G401 (cell line): ENCODE measurements at regions not wholly inside any gene's neighbourhood (a gene's known extent, or its start where the extent isn't known, plus 50 kb on each side); places are given as distances from the start of the nearest gene placed in this dataset.
"Not testable (repeated sequence)": the region's sequence is repeated elsewhere in the genome, so short reads cannot be mapped to it uniquely, and the experiment has no call there.

Source experiments
- DNase-seq: peaks from one replicate; pipeline ENCODE4 v3.0.0-alpha.2; 2015; ENCODE audit warnings: low spot score
- in situ Hi-C: cut with HindIII; loops from 2 replicates; pipeline ENCODE4 v1.10.0; 2016; ENCODE audit warnings: low sequenced_read_pairs, mixed read lengths

DNA sequence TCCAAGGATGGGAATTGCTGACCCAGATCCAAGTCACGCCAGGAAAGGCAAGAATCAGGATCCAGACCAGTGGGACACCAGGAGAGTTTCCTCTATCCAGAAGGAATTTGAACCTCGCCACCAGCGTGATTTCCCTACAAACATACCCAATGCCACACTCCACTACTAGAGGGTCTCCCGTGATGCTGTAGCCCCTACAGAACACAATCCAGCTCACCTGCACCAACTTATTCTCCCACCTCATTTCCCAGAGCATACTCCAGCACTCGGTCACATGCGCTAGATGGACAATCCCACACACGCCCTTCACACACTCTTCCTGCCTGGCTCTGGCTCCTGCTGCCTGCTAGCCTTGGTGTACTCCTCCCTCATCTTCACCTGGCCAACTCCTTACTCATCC, 142.1 kb upstream of the PDE1C start:
- in situ Hi-C loops = no loop called here
- no peak for DNase-seq

DNA sequence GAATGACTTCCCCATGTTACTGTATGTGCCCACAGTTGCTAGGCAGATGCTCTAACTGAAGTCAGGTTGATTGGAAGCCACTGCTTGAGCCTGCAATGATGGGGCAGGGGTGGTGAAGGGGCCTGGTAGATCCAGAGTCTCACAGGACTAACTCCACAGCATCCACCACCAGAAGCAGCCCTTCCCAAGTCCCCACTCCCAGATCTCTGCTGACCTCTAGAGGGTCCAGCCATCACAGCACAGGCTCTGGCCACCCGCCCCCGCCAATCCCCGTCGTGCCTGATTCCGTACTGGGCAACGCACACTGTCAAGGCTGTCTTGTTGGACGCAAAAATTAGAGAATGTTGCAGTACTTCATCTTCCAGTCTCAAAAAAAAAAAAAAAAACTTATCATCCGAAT, 136.8 kb upstream of the PDE1C start:
- in situ Hi-C loops = no loop called here
- DNase-seq = no peak

DNA sequence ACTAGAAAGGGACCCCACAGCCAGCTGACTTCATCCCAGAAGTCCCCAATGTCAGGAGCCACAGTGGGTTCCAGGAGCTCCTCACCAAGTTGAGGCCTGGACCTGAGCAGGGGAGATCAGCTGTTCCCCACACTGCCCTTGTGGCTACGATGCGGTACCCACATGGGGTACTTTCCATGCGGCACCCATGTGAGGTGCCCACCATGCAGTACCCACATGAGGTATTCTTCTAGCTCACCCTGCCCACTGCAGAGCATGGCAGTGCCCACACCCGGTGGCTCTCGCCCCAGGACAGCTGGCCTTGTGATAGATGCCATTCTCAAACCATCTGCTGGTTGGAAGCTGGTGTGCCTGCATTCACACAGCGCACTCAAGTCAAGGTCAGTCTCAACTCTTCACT, 136.3 kb upstream of the PDE1C start:
- DNase-seq = no peak
- in situ Hi-C loops = no loop called here

DNA sequence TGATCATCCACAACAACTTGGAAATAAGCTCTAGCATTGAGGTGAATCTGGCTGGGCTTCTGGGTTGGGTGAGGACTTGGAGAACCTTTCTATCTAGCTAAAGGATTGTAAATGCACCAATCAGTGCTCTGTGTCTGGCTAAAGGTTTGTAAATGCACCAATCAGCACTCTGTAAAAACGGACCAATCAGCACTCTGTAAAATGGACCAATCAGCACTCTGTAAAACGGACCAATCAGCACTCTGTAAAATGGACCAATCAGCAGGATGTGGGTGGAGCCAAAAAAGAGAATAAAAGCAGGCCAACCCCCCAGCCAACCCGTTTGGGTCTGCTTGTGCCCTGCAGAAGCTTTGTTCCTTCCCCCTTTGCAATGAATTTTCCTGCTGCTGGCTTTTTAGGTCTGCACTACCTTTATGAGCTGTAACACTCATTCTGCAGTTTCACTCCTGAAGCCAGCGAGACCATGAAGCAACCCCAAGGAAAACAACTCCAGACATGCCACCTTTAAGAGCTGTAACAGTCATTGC, 135.2 kb upstream of the PDE1C start:
- in situ Hi-C loops, DNase-seq: not testable (repeated sequence)

DNA sequence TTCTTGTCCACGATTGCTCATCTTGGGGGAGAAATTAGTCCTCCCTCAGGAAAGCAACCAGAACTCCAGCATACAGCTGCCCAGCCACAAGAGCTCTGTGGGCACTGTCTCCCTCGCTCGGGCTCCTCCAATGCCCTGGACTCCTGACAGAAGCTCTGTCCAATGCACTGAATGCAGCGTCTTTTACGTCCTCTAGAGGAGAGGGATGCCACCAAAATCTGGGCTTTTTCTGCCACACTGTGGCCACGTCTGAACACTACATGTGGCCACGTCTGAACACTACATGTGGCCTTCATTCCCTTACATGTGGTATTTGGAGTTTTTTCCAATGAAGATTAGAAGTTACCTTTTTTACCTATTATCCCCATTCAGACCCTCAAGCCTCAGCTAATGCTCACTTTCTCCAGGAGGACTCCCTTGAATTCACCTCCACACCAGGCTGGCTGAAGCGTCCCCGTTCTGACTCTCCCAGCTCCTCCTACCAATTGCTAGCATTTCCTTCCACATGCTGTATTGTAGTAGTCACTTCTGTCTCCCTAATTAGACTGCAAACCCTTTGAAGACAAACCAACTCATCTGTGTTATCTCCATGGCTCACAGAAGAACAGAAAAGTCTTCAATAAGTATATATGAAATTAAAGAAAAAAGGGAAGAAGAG, 134.3 kb upstream of the PDE1C start:
- DNase-seq = peak; percentile 91
- in situ Hi-C loops = no loop called here

DNA sequence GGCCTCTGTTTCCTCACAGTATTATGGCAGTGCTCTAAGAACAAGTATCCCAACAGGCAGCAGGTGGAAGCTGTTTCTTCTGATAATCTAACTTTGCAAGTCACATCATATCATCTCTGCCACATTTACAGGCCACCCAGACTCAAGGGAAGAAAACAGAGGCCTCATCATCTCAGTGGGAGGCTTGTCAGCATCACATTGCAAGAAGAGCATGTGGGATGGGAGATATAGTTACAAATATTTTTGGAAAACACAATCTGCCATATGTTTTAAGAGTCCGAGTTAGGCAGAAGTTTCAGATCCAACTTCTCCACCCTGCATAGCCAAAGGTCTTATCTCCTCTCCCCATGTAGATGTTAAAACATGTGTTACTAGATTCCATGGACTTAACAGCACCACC, 130.4 kb upstream of the PDE1C start:
- no peak for DNase-seq
- in situ Hi-C loops = no loop called here

DNA sequence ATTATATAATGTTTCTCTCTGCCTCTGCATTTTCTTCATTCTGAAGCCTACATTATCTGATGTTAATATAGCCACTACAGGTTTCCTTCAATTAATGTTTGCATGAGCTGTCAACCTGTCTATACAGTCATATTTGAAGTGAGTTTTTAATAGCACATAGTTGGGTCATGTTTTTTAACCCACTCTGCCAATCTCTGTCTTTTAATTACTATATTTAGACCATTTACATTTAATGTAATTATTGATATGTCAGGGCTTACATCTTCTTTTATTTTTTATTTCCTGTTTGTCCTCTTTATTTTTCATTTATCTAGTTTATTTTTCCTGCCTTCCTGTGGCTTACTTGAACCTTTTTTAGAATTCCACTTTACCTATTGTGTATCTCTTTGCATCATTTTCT, 124.3 kb upstream of the PDE1C start:
- in situ Hi-C loops = no loop called here
- DNase-seq = no peak

DNA sequence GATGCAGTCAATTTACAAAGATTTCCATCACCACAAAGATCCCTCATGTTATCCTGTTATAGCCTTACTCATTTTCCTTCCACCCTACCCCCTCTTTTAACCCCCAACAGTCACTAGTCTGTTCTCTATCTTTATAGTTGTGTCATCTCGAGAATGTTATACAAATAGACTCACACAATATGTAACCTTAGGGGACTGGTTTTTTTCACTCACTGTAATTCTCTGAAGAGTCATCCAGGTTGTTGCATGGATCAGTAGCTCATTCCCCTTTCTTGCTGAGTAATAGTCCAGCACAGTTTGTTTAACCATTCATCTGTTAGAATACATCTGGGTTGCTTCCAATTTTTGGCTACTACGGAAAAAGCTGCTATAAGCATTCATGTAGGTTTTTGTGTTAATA, 121.1 kb upstream of the PDE1C start:
- DNase-seq = no peak

DNA sequence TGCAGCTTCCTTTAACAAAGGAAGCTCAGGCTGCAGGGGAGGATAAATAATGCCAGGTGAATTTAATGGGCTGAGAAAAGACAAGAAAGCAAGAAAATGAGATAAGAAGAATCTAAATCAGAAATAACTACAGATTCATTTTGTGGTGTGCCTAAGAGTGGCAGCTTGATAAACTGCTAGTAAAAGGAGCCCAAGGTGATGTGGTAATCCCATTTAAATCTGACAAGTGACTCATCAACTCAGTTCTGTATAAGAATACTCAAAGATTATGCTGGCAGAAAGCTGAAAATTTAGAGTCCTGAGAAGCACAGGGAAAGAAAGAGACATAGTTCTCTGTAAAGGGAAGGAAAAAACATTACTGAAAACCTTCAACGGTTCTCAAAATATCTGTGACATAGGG, 109.4 kb upstream of the PDE1C start:
- no peak for DNase-seq
- in situ Hi-C loops = no loop called here

More for the DNA sequence above, 121.1 kb upstream of the PDE1C start:
- in situ Hi-C loops = no loop called here

DNA sequence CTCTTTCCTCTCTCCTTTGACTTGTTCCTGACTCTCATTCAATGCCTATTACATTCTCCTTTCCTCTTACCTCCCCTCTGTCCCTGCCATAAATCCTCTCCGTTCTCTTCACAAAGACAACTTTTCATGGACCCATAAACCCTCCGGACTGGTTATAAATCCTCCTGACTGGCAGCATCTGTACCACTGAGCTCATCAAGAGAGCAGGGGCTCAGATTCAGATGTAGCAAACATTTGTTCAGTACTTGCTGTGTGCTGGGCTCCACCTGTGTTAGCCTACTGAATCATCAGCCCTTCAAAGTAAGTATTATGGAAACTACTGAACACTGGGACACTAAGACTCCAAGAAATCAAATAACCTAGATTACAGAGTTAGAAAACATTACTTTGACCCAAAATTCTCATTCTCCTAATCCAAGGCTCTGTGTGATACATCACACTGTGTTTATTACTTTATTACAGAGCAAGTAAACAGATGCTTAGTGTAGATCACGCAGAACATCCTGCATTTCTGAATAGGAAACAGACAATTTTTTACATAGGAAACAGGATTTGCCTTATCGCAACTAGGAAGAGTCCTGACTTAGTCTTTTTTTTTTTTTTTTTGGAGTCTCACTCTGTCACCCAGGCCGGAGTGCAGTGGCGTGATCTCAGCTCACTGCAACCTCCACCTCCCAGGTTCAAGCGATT, 108.6 kb upstream of the PDE1C start:
- no peak for DNase-seq
- in situ Hi-C loops = no loop called here

DNA sequence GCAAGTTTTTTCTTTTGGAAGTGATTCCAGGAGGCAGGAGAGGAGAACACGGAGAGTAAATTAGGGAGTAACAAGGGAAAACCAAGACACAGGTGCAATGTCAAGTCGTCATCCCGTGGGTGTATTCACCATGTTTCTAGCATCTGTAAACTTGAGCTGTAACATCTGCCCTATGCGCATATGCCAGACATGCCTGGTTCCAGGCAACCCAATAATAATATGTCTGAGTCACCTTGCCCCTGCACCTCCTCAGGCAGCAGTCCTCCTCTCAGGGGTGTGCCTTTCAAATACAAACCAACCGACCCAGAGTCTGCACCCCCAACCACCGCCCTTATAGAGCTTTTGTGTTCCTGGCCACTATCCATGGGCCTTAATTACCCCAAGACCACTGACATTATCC, 107.0 kb upstream of the PDE1C start:
- in situ Hi-C loops = no loop called here
- no peak for DNase-seq

DNA sequence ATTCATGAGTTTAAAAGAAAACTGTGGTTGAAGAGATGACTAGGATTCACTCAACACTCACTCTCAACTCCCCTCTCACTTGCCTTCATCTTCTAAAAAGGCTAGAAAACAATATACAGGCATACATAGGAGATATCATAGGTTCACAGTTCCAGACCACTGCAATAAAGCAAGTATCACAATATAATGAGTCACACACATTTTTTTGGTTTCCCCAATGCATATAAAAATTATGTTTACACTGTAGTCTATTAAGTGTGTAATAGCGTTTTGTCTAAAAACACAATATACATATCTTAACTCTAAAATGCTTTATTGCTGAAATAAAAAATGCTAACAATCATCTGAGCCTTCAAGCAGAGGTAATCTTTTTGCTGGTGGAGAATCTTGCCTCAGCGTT, 104.9 kb upstream of the PDE1C start:
- DNase-seq = no peak
- in situ Hi-C loops = no loop called here

DNA sequence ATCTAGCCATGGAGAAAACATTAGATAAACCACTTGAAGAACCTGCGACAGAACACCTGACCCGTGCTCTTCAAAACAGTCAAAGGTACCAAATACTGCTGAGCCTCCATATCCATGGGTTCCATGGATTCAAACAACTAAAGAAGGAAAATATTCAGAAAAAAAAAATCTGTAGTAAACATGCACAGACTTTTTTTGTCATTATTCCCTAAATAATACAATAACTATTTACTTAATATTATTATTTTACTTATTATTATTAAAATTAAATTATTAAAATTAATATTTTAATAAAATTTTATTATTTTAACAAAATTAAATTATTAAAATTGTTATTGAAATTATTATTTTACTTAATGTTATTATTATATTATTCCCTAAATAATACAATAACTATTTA, 101.0 kb upstream of the PDE1C start:
- in situ Hi-C loops = no loop called here
- DNase-seq = no peak

DNA sequence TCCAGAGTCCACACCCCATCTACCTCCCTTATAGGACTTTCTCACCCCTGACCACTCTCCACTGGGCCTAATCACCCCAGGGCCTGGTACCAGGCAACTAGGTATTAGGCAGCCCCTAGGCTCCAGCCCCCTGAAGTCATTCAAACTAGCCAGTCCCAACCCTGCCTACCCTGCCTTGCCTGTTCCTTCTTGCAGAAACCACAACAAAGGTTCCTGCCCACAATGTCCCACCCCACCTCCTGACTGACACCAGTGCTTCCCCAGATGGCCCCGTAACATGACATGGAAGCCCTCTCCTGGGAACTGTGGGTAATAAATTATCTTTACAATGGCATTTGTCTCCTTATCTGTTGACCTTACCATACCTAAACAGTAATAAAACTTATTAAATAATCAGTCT, 100.6 kb upstream of the PDE1C start:
- no peak for DNase-seq
- in situ Hi-C loops = no loop called here

DNA sequence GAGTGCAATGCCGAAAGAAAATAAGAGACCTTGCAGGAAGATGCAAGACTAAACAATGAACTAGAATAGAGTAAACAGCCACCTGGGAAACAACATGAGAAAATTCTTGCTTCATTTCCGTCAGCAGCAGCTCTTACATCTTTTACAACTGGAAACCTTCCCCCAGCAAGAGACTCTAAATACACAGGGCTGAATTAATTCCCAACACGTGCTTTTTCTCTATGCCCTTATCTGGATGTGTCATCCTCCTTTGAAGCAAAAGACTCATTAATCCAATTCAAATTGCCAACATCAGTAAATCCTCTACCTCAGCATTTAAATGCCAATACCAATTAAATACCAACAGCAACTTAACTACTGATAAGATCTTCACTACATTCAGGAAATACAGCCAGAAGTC, 99.0 kb upstream of the PDE1C start:
- DNase-seq = no peak
- in situ Hi-C loops = no loop called here

DNA sequence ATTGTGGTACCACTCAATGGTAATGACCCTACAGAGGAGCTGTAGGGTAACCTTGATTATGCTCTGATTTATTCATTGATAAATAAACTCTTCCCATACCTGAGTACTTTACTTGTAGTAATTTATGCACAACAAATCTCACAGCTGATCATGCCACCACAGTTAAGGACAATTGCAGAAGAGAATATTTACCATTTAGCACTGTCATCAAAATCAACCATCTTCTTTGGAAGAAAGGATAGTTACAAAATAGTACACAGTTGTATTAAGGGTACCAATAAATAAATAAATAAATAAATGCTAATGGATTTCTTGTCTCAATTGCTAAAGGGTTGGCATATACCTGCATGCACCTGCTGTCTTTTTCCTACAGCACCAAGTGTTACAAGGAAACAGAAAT, 97.6 kb upstream of the PDE1C start:
- no peak for DNase-seq
- in situ Hi-C loops = no loop called here

DNA sequence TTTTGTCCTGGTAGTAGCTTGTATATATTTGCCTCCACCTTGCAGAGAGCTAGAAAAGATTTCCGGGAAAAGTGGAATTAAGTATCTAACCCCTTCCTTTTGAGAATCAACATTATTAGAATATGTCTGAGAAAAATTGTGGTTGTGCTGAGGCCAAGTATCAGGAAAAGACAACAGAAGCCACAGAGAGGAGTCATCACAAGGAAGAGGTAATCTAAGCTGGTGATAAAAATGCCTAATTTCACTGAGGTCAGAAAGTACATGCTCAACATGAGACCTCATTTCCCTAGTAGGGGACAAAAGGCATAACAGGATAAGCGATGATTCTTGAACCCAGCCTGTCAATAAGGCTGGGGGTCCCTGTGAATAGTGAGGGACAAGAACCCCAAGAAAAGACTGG, 97.0 kb upstream of the PDE1C start:
- in situ Hi-C loops = no loop called here
- DNase-seq = no peak

DNA sequence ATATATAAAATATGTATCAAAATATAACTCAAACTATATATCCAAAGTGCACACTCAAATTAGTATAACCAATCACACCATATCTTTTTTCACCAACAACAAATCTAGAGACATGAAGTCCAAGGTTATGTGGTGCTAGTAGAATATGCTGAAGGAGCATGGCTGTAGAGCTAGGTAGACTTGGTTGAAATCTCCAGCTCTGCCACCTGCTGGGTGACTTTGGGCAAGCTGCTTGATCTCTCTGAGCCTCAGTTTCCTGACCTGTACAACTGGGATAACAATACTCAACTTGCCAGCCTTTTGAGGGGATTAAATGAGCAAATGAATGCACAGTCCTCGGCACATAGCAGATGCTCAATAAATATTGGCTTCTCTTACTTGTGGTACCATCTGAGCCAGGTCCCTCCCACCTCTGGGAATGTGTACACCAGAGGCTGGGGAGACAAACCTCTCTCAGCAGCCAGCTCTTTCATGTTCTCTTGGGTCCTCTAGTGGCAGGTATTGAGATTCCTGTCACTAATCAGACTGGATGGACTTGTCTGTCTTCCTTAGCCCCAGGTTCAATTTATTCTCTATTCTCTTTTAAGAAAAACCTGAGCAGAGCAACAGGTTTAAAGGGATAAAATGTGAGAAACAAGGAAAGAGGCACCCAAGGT, 94.3 kb upstream of the PDE1C start:
- DNase-seq = peak; percentile 62
- in situ Hi-C loops = no loop called here

DNA sequence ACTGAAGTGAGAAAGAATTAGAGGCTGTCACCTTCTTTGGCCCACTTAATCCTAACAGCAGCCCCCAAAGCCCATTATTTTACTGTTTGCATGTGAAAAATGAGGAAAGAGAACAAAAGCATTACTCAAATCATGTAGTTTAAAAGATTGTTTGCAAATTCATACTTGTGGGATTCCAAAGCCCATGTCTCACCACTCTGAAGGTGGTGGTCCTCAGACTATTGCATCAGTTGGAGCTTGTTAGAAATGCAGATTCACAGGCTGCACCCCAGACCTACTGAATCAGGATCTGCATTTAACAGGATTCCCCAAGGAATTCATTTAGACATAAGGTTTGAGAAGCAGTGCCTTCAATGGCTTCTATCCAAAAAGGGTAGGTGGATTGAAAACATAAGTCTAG, 93.7 kb upstream of the PDE1C start:
- in situ Hi-C loops = no loop called here
- DNase-seq = no peak

DNA sequence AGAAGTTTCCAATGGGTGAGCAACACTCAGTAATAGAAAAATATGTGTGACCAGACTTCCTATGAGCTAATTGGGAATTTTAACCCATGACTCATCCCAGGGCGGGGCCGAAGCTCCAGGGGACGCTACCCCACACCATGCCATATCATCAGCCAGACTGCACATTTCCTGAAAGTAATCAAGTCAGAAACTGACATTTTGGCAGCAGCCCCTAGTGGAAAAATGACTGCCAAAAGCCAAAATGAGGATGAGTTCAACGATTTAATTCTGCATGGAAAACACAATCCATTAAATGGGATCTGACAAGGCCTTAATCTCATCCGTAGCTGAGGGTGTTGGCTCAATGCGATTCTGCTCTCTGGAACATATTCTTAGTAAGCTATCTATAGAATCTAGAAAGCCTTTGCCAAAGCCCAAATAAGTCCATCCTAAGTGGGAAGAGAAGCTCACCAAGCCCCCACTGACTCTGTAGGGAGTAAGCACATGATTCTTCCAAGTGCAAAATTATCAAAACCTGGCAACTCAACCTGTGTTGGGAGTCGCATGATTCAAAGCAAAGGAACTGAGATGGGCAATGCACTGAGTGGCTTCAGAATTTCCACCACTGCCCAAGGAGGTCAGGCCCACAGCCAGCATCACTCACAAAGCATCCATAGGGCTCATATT, 93.1 kb upstream of the PDE1C start:
- in situ Hi-C loops = no loop called here
- DNase-seq = peak; percentile 97
